ENCODE measurements at regions not wholly inside any gene's neighbourhood (a gene's known extent, or its start where the extent isn't known, plus 50 kb on each side); places are given as distances from the start of the nearest gene placed in this dataset.
"Not testable (repeated sequence)": the region's sequence is repeated elsewhere in the genome, so short reads cannot be mapped to it uniquely, and the experiment has no call there.

GRCh38 chr16:17936766-17937402, 399.7 kb downstream of the NPIPA8 start:
- no peak for DNase-seq

GRCh38 chr16:17930280-17930679, 406.3 kb downstream of the NPIPA8 start:
- no peak for DNase-seq

- DNase-seq = no peak
Observed at GRCh38 chr16:17926866-17927399, 409.6 kb downstream of the NPIPA8 start.

- no peak for DNase-seq
Observed at GRCh38 chr16:17926461-17926860, 410.1 kb downstream of the NPIPA8 start.

GRCh38 chr16:17925761-17926160, 410.8 kb downstream of the NPIPA8 start:
- DNase-seq = no peak

GRCh38 chr16:17921357-17921978, 415.1 kb downstream of the NPIPA8 start:
- peak; percentile 73 for DNase-seq

- no peak for DNase-seq
Observed at GRCh38 chr16:17917316-17918019, 419.1 kb downstream of the NPIPA8 start.

GRCh38 chr16:17915791-17916190, 420.7 kb downstream of the NPIPA8 start:
- no peak for DNase-seq

GRCh38 chr16:17914168-17914567, 422.4 kb downstream of the NPIPA8 start:
- no peak for DNase-seq

- DNase-seq = not testable (repeated sequence)
Observed at GRCh38 chr16:17911578-17911977, 425.0 kb downstream of the NPIPA8 start.

- DNase-seq = not testable (repeated sequence)
Observed at GRCh38 chr16:17906626-17907025, 429.9 kb downstream of the NPIPA8 start.

GRCh38 chr16:17901309-17901708, 430.5 kb upstream of the XYLT1 start:
- no peak for DNase-seq

- no peak for DNase-seq
Observed at GRCh38 chr16:17899141-17899540, 428.4 kb upstream of the XYLT1 start.

GRCh38 chr16:17887963-17888362, 417.2 kb upstream of the XYLT1 start:
- DNase-seq = no peak

GRCh38 chr16:17885659-17886207, 415.0 kb upstream of the XYLT1 start:
- DNase-seq = no peak

- no peak for DNase-seq
Observed at GRCh38 chr16:17877821-17878360, 407.1 kb upstream of the XYLT1 start.

- DNase-seq = no peak
Observed at GRCh38 chr16:17866996-17867395, 396.2 kb upstream of the XYLT1 start.

GRCh38 chr16:17861981-17862479, 391.3 kb upstream of the XYLT1 start:
- DNase-seq = no peak

- no peak for DNase-seq
Observed at GRCh38 chr16:17858061-17858460, 387.3 kb upstream of the XYLT1 start.

- no peak for DNase-seq
Observed at GRCh38 chr16:17853958-17854357, 383.2 kb upstream of the XYLT1 start.

GRCh38 chr16:17852977-17853702, 382.4 kb upstream of the XYLT1 start:
- no peak for DNase-seq

- DNase-seq = no peak
Observed at GRCh38 chr16:17850581-17851250, 380.0 kb upstream of the XYLT1 start.
